Fibroblast of lung (primary cell): ENCODE measurements at regions not wholly inside any gene's neighbourhood (a gene's known extent, or its start where the extent isn't known, plus 50 kb on each side); places are given as distances from the start of the nearest gene placed in this dataset.

ENCODE experiments used
- DNase-seq, 2 donors: peaks; one replicate each; pipeline versions ENCODE4 v3.0.0 to v3.0.0-alpha.2; 2010; ENCODE audit warnings: low read depth in 2 of 2
- H2AFZ ChIP-seq: 2 replicates; pipeline ENCODE4 v1.5.1; 2012; ENCODE audit warnings: low read length, control low read depth, inconsistent platforms
- H3K27ac ChIP-seq: 2 replicates; pipeline ENCODE4 v1.5.1; 2011; ENCODE audit warnings: low read length, control low read depth; ENCODE audit not compliant: insufficient read depth
- H3K27me3 ChIP-seq: 2 replicates; pipeline ENCODE4 v1.5.1; 2011; ENCODE audit warnings: mild to moderate bottlenecking, low read length; ENCODE audit not compliant: control insufficient read depth, insufficient read depth
- H3K36me3 ChIP-seq: 2 replicates; pipeline ENCODE4 v1.5.1; 2011; ENCODE audit warnings: low read length; ENCODE audit not compliant: control insufficient read depth, insufficient read depth
- H3K4me1 ChIP-seq: 2 replicates; pipeline ENCODE4 v1.5.1; 2011; ENCODE audit warnings: low read length; ENCODE audit not compliant: control insufficient read depth, insufficient read depth; ENCODE audit errors: extremely low read depth
- H3K4me2 ChIP-seq: 2 replicates; pipeline ENCODE4 v1.5.1; 2011; ENCODE audit warnings: low read length, control low read depth; ENCODE audit not compliant: insufficient read depth; ENCODE audit errors: extremely low read depth
- H3K4me3 ChIP-seq, 4 experiments: fragments of 200-600 bp in 1 of 4; sonication (generic) in 1 of 4; replicated peaks in 1 of 4; 2 replicates each; pipeline ENCODE4 v1.5.1; 2011 to 2016; ENCODE audit warnings: low read length in 4 of 4, low read depth in 3 of 4, mild to moderate bottlenecking in 3 of 4, control low read depth in 2 of 4, inconsistent platforms in 1 of 4, mixed read lengths in 1 of 4; ENCODE audit not compliant: insufficient read depth in 1 of 4; ENCODE audit errors: control extremely low read depth in 1 of 4
- H3K79me2 ChIP-seq: 2 replicates; pipeline ENCODE4 v1.5.1; 2012; ENCODE audit warnings: mild to moderate bottlenecking, low read length, inconsistent platforms; ENCODE audit not compliant: control insufficient read depth, insufficient read depth
- H3K9ac ChIP-seq: 2 replicates; pipeline ENCODE4 v1.5.1; 2011; ENCODE audit warnings: mild to moderate bottlenecking, low read length, control low read depth; ENCODE audit not compliant: insufficient read depth
- H3K9me3 ChIP-seq: 2 replicates; pipeline ENCODE4 v1.5.1; 2012; ENCODE audit warnings: low read depth, low read length; ENCODE audit not compliant: control insufficient read depth, insufficient read depth
- H4K20me1 ChIP-seq: 2 replicates; pipeline ENCODE4 v1.5.1; 2011; ENCODE audit warnings: low read length; ENCODE audit not compliant: control insufficient read depth, insufficient read depth; ENCODE audit errors: extremely low read depth
- CTCF ChIP-seq, 2 donors: IDR thresholded peaks in 1 of 2; conservative IDR thresholded peaks in 1 of 2; 1 replicate in 1 of 2; 2 replicates in 1 of 2; pipeline ENCODE4 v1.5.1; 2011 to 2012; ENCODE audit warnings: low read length in 2 of 2, control low read depth in 1 of 2, inconsistent platforms in 1 of 2, low read depth in 1 of 2, mild to moderate bottlenecking in 1 of 2
- EZH2 ChIP-seq: IDR thresholded peaks from 2 replicates; pipeline ENCODE4 v1.5.1; 2012; ENCODE audit warnings: low read length, control low read depth, mild to moderate bottlenecking; ENCODE audit errors: missing control alignments

GRCh38 chr5:117829646-117830045, 1158.7 kb downstream of the DTWD2 start:
- Histone ChIP-seq H3K9me3 (no peaks in the 10 kb centered on the region), H3K36me3 (no peaks in the 10 kb centered on the region), H3K9ac (no peak overlapping the region), H3K79me2 (no peaks in the 10 kb centered on the region), H3K27me3 (no peaks in the 10 kb centered on the region), H3K27ac (no peak overlapping the region), H3K4me3 (no peak overlapping the region), H4K20me1 (no peaks in the 10 kb centered on the region), H2AFZ (no peak overlapping the region), H3K4me1 (no peaks in the 10 kb centered on the region), H3K4me2 (no peak overlapping the region)
- no peak for TF ChIP-seq EZH2
- no peak for TF ChIP-seq CTCF (conservative IDR thresholded peaks at IDR 0.05 in 1 of 2, IDR thresholded peaks at IDR 0.05 in 1 of 2; ENCODE audit: low read depth in 1 of 2, low read length in 2 of 2)
- no peak for DNase-seq

GRCh38 chr5:117813850-117814249, 1174.5 kb downstream of the DTWD2 start:
- no peak for TF ChIP-seq CTCF (conservative IDR thresholded peaks at IDR 0.05 in 1 of 2, IDR thresholded peaks at IDR 0.05 in 1 of 2; ENCODE audit: low read depth in 1 of 2, low read length in 2 of 2)
- no peak for TF ChIP-seq EZH2
- no peaks in the 10 kb centered on the region for H3K9me3 ChIP-seq
- no peak overlapping the region for H2AFZ ChIP-seq
- no peak overlapping the region for H3K27ac ChIP-seq
- H4K20me1 ChIP-seq, result no peaks in the 10 kb centered on the region
- H3K4me1 ChIP-seq, result no peaks in the 10 kb centered on the region
- no peak for DNase-seq
- no peak overlapping the region for H3K4me2 ChIP-seq
- H3K27me3 ChIP-seq, result no peaks in the 10 kb centered on the region
- H3K4me3 ChIP-seq, result no peak overlapping the region
- H3K36me3 ChIP-seq, result no peaks in the 10 kb centered on the region
- no peaks in the 10 kb centered on the region for H3K79me2 ChIP-seq
- H3K9ac ChIP-seq, result no peak overlapping the region

- no peaks in the 10 kb centered on the region for H3K9me3 ChIP-seq
Measured at GRCh38 chr5:117812861-117813260, 1175.5 kb downstream of the DTWD2 start.

More at GRCh38 chr5:117812861-117813260, 1175.5 kb downstream of the DTWD2 start:
- Histone ChIP-seq H3K4me2 (no peak overlapping the region), H3K4me1 (no peaks in the 10 kb centered on the region), H3K9ac (no peak overlapping the region), H4K20me1 (no peaks in the 10 kb centered on the region), H3K27me3 (no peaks in the 10 kb centered on the region), H2AFZ (no peak overlapping the region), H3K36me3 (no peaks in the 10 kb centered on the region), H3K79me2 (no peaks in the 10 kb centered on the region), H3K4me3 (no peak overlapping the region), H3K27ac (no peak overlapping the region)
- DNase-seq, result no peak
- TF ChIP-seq CTCF (conservative IDR thresholded peaks at IDR 0.05 in 1 of 2, IDR thresholded peaks at IDR 0.05 in 1 of 2; ENCODE audit: low read depth in 1 of 2, low read length in 2 of 2) (no peak), EZH2 (no peak)
